ENCODE measurements at regions not wholly inside any gene's neighbourhood (a gene's known extent, or its start where the extent isn't known, plus 50 kb on each side); places are given as distances from the start of the nearest gene placed in this dataset.

GRCh38 chr5:116944183-116944582 lies 369.6 kb upstream of the SEMA6A start:
- TF ChIP-seq CTCF (IDR thresholded peaks at IDR 0.05), result no peak
- no peak for ATAC-seq
- Histone ChIP-seq H3K36me3 (no peaks in the 10 kb centered on the region), H3K27ac (no peak overlapping the region), H3K4me1 (no peaks in the 10 kb centered on the region), H3K4me3 (no peak overlapping the region), H3K27me3 (no peaks in the 10 kb centered on the region), H3K9me3 (no peaks in the 10 kb centered on the region)
- intact Hi-C loops (cut with DNase I), result no loop called here
- no peak for DNase-seq

GRCh38 chr5:116942622-116943021 lies 368.0 kb upstream of the SEMA6A start:
- DNase-seq, result no peak
- H3K4me3 ChIP-seq, result no peak overlapping the region
- H3K27me3 ChIP-seq, result no peaks in the 10 kb centered on the region
- no peak for TF ChIP-seq CTCF (IDR thresholded peaks at IDR 0.05)
- intact Hi-C loops (cut with DNase I), result no loop called here
- no peak overlapping the region for H3K27ac ChIP-seq
- H3K36me3 ChIP-seq, result no peaks in the 10 kb centered on the region
- no peaks in the 10 kb centered on the region for H3K9me3 ChIP-seq
- H3K4me1 ChIP-seq, result no peaks in the 10 kb centered on the region
- ATAC-seq, result no peak

- no peak overlapping the region for H3K27ac ChIP-seq
- TF ChIP-seq CTCF (IDR thresholded peaks at IDR 0.05), result no peak
- H3K4me1 ChIP-seq, result no peaks in the 10 kb centered on the region
- DNase-seq, result no peak
- no peak for ATAC-seq
- H3K36me3 ChIP-seq, result no peaks in the 10 kb centered on the region
- H3K9me3 ChIP-seq, result no peaks in the 10 kb centered on the region
- intact Hi-C loops (cut with DNase I), result no loop called here
- H3K4me3 ChIP-seq, result no peak overlapping the region
- no peaks in the 10 kb centered on the region for H3K27me3 ChIP-seq
Measured at GRCh38 chr5:116939641-116940040, 365.0 kb upstream of the SEMA6A start.

- ATAC-seq, result no peak
- H3K9me3 ChIP-seq, result no peaks in the 10 kb centered on the region
- H3K4me1 ChIP-seq, result no peaks in the 10 kb centered on the region
- no peaks in the 10 kb centered on the region for H3K27me3 ChIP-seq
- no peak overlapping the region for H3K4me3 ChIP-seq
- TF ChIP-seq CTCF (IDR thresholded peaks at IDR 0.05), result no peak
- DNase-seq, result no peak
- no peak overlapping the region for H3K27ac ChIP-seq
- intact Hi-C loops (cut with DNase I), result no loop called here
- H3K36me3 ChIP-seq, result no peaks in the 10 kb centered on the region
Measured at GRCh38 chr5:116938488-116938887, 363.9 kb upstream of the SEMA6A start.

GRCh38 chr5:116935561-116936162 lies 361.0 kb upstream of the SEMA6A start:
- no peaks in the 10 kb centered on the region for H3K9me3 ChIP-seq
- intact Hi-C loops (cut with DNase I), result no loop called here
- TF ChIP-seq CTCF (IDR thresholded peaks at IDR 0.05), result no peak
- no peak for ATAC-seq
- no peak for DNase-seq
- no peaks in the 10 kb centered on the region for H3K4me1 ChIP-seq
- no peaks in the 10 kb centered on the region for H3K36me3 ChIP-seq
- no peak overlapping the region for H3K4me3 ChIP-seq
- no peak overlapping the region for H3K27ac ChIP-seq
- no peaks in the 10 kb centered on the region for H3K27me3 ChIP-seq

- ATAC-seq (no peak), DNase-seq (no peak)
- no peak overlapping the region for H3K27ac ChIP-seq
- H3K4me3 ChIP-seq, result no peak overlapping the region
- no peaks in the 10 kb centered on the region for H3K36me3 ChIP-seq
- TF ChIP-seq CTCF (IDR thresholded peaks at IDR 0.05), result no peak
- H3K27me3 ChIP-seq, result no peaks in the 10 kb centered on the region
- no peaks in the 10 kb centered on the region for H3K9me3 ChIP-seq
- intact Hi-C loops (cut with DNase I), result no loop called here
- H3K4me1 ChIP-seq, result no peaks in the 10 kb centered on the region
Measured at GRCh38 chr5:116930616-116931015, 356.0 kb upstream of the SEMA6A start.
